HG03565 (cell line): ENCODE measurements at regions not wholly inside any gene's neighbourhood (a gene's known extent, or its start where the extent isn't known, plus 50 kb on each side); places are given as distances from the start of the nearest gene placed in this dataset.
"Not testable (repeated sequence)": the region's sequence is repeated elsewhere in the genome, so short reads cannot be mapped to it uniquely, and the experiment has no call there.

ENCODE experiments used
- ATAC-seq: cut with Tn5 transposase; IDR thresholded peaks from one replicate; pipeline ENCODE4 v1.9.1; 2021; ENCODE audit warnings: mild to moderate bottlenecking, moderate library complexity; ENCODE audit not compliant: unreplicated experiment

DNA sequence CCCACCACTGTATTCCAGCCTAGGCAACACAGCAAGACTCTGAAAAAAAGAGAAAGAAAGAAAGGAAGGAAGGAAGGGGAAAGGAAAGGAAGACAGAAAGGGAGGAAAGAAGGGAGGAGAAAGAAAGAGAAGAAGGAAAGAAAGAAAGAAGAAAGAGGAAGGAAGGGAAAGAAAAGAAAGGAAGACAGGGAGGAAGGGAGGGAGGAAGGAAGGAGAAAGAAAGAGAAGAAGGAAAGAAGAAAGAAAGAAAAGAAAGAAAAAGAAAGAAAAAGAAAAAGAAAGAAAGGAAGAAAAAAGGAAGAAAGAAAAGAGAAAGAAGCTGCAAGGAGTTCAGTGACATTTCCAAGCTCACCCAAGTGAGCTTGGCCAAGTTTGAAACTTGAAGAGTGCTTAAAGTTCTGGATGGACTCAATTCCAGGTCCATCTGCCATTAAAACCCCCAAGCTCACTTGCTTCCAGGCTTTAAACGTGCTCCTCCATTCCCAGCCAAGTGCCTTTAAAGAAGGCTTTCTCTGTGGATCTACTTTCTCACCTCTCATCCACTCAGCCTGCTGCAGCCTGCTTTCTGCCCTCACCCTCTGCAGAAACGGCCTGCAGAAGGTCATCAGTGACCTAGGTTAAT is 101.5 kb downstream of the VCPKMT start:
- no peak for ATAC-seq

DNA sequence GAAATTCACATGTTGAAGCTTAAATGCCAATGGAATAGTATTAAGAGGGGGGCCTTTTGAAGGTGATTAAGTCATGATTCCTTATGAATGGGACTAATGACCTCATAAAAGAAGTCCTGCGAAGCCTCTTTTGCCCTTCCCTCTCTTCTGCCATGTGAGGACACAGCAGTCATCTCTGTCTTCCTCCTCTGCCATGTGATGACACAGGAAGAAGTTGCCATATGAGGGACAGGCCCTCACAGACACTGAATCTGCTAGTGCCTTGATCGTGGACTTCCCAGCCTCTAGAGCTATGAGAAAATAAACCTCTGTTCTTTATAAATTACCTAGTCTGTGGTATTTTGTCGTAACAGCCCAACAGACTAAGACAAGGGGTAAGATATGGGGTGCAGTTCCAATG is 100.7 kb downstream of the VCPKMT start:
- ATAC-seq, result no peak

- ATAC-seq, result no peak
Observed at GRCh38 chr14:50018201-50018932, 98.0 kb downstream of the VCPKMT start.

GRCh38 chr14:50018933-50019210 is 97.5 kb downstream of the VCPKMT start:
- no peak for ATAC-seq

GRCh38 chr14:50020184-50020583 is 96.2 kb downstream of the VCPKMT start:
- no peak for ATAC-seq

DNA sequence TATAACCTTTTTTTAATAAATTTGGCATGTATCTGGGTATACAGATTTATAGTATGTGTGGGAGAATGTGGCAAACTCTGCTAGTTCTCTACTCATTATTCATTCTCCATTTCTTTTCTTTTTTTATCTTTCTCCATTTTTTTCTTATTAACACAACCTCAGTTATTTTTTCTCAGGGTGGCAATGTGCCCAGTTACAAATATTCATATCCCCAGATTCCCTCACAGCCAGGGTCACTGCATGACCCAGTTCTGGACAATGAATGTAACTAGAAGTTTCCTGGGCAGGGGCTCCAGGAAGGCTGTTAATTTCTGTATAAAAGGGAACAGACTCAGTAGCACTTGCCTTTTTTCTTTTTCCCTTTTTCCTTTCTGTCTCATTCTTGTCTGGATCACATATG is 95.6 kb downstream of the VCPKMT start:
- ATAC-seq, result no peak

DNA sequence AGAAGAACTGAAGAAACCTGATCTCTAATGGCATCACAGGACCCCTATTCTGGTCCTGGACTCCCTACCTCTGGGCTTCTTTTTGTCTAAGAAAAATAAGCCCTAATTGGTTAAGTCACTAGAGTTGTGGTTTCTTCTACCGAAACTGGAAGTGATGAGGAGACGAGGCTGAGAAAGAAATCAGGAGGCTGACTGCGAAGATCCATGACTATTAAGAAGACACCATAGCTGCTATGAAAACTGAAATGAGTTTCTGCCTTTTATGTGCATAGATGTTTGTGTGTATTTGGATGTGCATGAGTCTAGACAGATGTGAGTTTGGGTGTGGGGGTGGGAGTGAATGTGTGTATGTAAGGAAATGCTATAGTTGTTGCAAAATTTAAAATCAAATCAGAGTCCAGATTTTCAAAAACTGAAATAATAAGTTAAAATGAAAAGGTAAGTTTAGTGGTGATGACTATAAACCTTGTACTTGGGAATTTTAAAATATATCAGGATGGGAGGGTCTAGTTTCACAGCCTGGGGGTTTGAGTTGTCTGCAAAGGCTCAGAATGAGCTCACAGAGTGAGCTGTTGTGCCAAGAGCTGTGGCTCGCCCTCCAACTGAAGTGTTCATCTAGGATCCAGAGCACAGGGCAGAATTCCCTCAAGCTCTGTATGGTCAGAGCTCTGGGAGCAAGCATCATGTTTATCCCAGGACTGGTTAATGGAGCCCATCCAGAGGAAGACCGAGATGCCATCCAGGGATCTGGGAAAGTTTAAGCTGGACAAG is 94.9 kb downstream of the VCPKMT start:
- ATAC-seq, result no peak

DNA sequence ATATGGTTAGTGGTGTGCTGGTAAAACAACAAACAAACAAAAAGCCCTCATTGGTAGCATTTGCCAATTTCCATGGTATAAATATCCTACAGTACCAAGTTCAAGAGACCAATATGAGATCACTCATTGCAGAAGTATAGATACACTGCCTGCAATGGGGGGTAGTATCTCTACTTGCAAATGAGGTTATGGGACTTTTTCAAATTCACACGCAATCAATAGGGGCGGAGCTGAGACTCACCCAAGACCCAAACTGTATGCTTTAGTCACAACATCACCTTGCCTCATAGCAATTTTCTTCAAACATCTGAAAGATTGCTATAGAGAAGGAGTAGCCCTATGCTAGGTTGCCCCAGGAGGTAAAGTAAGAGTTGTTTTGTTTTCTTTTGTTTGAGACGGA is 93.7 kb downstream of the VCPKMT start:
- no peak for ATAC-seq

GRCh38 chr14:50023671-50024490 is 92.5 kb downstream of the VCPKMT start:
- ATAC-seq, result no peak

DNA sequence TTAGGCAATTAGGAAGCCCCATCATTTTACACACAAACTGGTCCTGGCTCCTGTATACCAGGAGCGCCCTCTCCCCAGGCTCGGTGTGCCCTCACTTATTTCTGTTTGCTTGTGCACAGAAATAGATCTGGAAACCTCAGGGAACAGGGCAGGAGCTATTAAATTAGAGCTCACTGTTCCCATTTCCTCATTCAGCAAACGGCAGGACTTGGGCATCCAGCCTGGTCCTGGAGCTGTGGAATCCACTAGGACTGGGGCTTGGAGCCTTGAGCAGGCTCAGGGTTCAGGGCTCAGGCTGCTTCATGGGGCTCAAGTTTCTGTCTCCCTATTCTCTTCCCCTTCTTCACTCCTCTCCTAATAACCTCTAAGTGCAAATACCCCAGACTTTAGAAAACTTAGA is 91.3 kb downstream of the VCPKMT start:
- ATAC-seq, result no peak

DNA sequence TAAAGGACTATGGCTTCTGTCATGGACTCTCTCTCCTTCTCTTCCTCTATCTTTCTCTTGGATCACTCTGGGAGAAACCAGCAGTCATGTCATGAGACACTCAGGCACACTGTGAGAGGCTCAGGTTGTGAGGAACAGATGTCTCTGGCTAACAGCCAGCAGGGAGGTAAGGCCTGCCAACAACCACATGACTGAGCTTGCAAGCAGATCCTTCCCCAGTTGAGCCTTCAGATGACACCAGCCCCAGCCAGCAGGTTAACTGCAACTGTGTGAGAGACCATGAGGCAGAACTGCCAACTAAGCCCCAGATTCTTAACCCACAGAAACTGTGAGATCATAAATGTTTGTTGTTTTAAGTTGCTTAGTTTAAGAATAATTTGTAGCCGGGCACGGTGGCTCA is 90.6 kb downstream of the VCPKMT start:
- no peak for ATAC-seq

DNA sequence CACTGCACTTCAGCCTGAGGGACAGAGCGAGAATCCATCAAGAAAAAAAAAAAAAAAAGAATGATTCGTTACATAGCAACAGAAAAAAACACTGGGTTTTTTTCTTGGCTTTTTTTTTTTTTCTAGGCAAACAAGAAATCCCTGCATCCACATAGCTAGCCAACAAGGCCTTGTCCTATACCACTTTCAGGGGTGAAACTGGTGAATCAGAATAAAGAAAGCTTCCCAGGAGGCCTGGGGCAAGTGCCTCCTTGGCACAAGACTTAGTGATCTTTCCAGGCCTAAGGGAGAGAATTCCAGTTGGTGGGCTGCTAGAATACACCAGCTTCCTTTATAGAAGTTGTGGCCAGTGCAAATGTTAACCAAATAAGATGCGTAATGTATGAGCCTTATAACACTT is 90.0 kb downstream of the VCPKMT start:
- no peak for ATAC-seq

DNA sequence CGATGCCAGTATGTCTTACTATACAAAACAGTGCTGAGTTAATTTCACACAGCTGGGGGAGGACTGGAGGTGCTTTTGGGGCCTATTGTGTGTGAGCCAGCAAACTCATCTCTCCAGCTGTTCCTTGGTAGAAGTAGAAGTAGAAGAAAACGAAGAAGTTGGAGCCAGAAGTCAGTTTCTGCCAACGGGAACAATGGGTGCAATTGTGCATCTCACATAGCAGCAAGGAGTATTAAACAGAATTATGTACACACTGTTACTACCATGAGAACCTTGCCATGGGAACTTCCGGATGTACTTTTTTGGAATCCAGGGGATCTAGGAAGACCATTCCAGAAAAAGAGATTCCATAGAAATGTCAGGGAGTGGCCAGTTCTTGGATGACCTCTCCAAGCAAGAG is 88.6 kb downstream of the VCPKMT start:
- ATAC-seq, result no peak

- ATAC-seq, result no peak
Observed at GRCh38 chr14:50028458-50028857, 87.9 kb downstream of the VCPKMT start.

- no peak for ATAC-seq
Observed at GRCh38 chr14:50030036-50030435, 86.3 kb downstream of the VCPKMT start.

GRCh38 chr14:50030911-50031310 is 85.5 kb downstream of the VCPKMT start:
- not testable (repeated sequence) for ATAC-seq

GRCh38 chr14:50031602-50032313 is 84.6 kb downstream of the VCPKMT start:
- no peak for ATAC-seq

GRCh38 chr14:50032462-50033167 is 83.8 kb downstream of the VCPKMT start:
- not testable (repeated sequence) for ATAC-seq

DNA sequence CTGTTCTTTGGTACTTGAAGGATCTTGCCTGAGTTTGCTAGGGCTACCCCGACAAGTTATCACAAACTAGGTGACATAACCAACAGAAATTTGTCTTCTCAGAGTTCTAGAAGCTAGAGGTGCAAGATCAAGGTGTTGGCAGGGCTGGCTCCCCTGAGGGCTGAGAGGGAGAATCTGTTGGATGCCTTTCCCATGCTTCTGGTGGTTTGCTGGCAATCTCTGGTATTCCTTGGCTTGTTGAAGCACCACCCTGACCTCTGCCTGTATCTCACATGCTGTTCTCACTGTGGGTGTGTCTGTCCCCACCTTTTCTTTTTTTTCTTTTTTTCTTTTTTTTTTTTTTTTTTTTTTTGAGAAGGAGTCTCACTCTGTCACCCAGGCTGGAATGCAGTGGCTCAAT is 81.2 kb downstream of the VCPKMT start:
- no peak for ATAC-seq

DNA sequence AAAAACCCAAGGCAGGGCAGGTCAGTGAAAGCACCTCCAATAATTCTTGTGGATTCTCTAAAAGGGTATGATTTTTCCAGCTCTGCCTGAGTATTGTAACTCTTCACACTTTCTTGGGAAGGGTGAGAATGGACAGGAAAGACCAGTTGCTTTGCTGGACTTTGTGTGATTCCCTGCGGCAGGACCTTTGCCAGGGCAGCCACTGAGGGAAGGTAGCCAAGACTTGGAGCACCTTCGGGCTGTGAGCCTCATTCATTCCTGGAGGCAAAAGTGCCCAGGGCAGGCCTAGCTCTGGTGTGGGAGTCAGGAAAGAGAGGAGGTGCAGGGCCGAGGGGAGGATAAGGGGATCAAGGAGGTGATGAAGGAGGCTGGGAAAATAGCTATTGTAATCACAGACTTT is 80.2 kb downstream of the VCPKMT start:
- ATAC-seq, result no peak
